GM19397 (cell line): ENCODE measurements at regions not wholly inside any gene's neighbourhood (a gene's known extent, or its start where the extent isn't known, plus 50 kb on each side); places are given as distances from the start of the nearest gene placed in this dataset.
"Not testable (repeated sequence)": the region's sequence is repeated elsewhere in the genome, so short reads cannot be mapped to it uniquely, and the experiment has no call there.

Source experiments
- ATAC-seq: cut with Tn5 transposase; IDR thresholded peaks from one replicate; pipeline ENCODE4 v1.9.1; 2021; ENCODE audit warnings: mild to moderate bottlenecking, moderate library complexity; ENCODE audit not compliant: unreplicated experiment

DNA sequence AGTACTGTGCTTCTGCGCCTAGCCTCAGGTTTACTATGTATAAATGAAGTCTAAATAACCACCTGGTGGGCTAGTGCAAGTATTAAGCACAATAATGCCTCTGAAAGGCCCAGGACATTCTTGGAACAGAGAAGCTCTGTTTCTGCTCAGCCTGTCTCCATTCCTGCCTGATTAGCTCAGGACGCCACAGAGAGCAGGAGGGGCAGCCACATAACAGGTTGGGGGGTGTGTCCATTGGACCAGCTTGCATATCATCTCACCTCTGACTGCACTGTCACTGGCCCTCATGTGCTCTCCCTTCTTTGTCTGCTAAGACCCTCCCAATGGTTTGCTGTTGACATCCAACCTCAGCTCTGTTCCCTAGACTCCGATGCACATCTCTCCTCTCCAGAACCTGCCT is 52.8 kb upstream of the IKZF1 start:
- ATAC-seq, result no peak

- ATAC-seq, result no peak
These were observed 58.0 kb upstream of the IKZF1 start for GRCh38 chr7:50246551-50246950.

DNA sequence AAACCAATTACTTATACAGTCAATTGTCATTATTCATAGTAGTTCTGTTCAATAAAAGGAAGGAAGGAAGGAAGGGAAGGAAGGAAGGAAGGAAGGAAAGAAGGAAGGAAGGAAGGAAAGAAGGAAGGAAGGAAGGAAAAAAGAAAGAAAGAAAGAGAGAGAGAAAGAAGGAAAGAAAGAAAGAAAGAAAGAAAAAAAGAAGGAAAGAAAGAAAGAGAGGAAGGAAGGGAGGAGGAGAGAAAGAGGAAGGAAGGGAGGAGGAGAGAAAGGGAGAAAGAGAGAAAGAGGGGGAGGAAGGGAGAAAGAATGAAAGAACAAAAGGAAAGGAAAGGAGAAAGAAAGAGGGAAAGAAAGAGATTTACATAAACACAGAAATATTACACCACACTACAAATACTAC is 62.4 kb upstream of the IKZF1 start:
- not testable (repeated sequence) for ATAC-seq

DNA sequence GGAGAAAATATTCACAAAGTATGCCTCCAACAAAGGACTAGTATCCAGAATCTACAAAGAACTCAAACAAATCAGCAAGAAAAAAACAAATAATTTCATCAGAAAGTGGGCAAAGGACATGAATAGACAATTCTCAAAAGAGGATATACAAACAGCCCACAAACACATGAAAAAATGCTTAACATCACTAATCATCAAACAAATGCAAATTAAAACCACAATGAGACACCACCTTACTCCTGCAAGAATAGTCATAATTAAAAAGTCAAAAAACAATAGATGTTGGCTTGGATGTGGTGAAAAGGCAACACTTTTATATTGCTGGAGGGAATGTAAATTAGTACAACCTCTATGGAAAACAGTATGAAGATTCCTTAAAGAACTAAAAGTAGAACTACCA is 63.8 kb upstream of the IKZF1 start:
- not testable (repeated sequence) for ATAC-seq

DNA sequence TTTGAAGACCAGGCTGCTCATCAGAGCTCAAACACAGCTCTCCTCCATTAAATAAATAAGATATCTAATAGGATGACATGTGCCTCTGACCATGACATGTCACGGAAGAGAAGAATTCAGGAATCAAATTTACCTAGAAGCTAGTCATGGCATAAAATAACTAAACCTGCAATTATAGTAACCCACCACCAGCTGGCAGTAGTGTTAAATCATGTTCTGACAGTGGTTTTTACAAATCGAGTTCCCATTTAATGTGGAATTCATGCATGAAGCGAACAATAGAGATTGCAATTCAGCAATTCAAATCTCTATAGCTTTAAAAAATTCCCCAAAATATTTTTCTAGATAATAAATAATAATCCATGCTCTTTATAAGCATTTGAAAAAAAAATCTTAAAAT is 74.6 kb upstream of the IKZF1 start:
- no peak for ATAC-seq

GRCh38 chr7:50228148-50228547 is 76.4 kb upstream of the IKZF1 start:
- ATAC-seq, result no peak

DNA sequence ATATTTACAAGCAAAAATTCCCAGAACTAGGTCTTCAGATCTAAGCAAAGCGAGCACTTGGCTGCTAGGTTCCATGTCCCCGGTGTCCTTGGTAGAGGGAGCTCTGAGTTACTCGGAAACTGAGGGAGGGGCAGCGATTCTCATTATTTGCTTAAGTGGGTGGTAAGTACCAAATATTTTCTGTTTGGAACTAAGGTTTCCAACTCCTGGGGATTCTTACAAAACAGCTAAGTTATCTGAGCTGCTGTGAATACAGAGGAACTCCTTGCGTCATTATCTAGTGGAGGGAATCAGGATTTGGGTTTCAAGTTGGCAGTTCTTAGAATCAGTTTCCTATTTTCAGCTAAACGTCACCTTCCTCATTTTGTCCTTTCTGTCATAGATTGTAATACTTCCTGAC is 76.8 kb upstream of the IKZF1 start:
- no peak for ATAC-seq

- ATAC-seq, result no peak
These were observed 77.8 kb upstream of the IKZF1 start for GRCh38 chr7:50226669-50227068.

DNA sequence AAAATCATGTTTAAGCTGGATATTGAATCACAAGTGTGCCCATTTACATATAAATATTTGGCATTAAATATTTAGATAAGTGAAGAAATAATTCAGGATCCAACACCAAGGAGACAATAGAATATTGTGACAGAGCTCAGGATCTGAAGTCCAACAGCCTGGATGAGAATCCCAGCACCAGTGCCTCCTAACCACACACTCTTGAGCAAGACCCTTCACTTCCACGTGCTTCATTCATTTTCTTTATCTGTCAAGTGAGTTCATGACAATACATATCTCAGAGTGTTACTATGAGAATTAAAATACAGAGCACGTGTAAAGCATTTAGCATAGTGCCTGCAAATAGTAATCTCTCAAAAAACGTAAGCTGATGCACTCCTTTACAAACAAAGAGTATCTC is 78.4 kb upstream of the IKZF1 start:
- ATAC-seq, result no peak

DNA sequence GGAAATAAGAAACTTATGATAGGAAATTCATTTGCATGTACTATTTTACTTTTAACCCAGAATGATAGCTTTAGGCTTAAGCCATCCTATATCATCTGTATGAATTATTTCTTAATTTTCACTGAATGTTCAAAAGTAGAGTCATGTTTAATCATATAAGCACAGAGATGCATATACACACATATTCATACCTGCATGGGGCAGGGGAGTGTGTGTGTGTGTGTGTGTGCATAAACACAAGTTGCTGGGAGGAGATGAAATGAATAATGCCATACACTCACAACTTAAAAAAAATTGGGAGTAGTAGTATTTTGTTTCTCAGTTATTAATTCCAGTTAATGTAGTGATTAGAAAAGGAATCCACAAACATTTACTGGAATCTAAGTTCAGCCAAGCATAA is 83.1 kb upstream of the IKZF1 start:
- no peak for ATAC-seq

- no peak for ATAC-seq
These were observed 83.5 kb upstream of the IKZF1 start for GRCh38 chr7:50221028-50221427.

DNA sequence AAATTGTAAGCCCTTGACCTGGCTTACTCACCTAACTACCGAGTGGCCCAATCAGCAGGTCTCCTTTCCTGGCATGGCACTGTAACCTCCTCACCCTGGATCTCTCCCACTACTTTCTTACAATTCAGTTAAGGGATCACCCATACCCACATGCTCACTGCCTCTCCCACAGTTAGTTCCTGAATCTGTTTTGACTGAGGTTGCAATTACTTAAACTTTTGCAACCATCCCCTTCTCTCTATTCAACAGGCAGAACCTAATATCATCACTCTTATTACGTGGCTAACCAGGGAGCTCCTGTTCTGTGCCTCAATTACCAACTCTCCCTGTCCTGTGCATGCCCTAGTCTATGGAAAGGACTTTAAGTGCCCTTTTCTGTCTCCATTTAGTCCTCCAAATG is 84.2 kb upstream of the IKZF1 start:
- no peak for ATAC-seq

DNA sequence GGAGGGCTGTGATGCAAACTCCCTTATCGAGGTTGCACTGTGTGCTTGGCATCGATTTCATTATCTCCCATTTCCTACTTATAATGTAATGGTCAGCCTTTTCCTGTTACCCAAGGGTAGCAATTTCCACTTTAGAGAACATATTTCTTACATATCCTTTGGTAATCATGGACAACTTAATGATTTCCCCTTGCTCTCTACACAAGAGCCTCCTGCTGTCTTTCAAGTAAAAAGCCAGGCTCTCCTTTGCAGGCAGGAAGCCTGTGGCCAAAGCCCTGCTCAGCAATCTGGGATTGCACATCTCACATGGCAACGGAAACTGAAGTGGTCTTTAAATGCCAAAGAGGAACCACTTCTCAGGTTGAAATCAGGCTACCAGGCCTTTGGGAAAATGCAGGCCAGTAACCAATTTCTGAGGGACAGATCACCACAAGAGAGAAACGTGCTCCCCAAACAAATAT is 86.7 kb upstream of the IKZF1 start:
- no peak for ATAC-seq

GRCh38 chr7:50217401-50217800 is 87.1 kb upstream of the IKZF1 start:
- ATAC-seq, result no peak

- ATAC-seq, result no peak
These were observed 87.9 kb upstream of the IKZF1 start for GRCh38 chr7:50216626-50217025.

DNA sequence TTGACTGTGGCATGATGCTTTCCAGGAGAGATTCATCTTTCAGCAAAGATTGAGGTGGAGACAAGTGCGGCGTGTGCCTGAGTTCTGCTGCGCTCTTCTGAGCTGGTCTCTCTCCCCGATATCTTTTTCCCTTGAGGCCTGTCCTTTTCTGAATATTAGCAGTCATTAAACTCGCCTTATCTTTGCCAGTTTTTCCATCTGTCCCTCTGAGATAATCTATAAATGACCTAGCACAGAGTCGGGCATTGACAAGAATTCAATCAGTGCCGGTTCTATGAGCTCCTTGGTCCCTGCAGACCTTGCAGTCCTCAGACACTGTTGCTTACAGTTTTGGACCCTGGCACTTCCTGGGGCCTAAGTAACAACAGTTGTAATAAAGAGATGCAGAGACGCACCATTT is 89.7 kb upstream of the IKZF1 start:
- no peak for ATAC-seq

- no peak for ATAC-seq
These were observed 90.3 kb upstream of the IKZF1 start for GRCh38 chr7:50214126-50214670.

DNA sequence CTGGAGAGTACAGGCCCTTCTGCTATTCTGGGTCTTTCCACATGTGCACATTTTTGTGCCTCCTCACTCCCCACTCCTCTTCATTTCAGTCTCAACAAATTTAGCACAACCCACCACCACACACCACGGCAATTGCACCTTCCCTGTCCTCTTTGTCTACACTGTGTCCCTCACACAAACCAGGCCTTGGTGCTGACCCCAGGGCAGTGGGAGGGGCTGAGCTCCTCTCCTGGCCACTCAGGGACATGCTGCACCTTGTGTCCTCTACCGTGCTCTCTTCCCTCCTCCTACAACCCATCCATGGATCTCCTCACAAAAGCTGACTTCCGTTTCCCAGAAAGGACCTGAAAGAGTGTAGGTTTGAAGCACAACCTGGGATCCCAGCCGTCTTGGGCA is 90.9 kb upstream of the IKZF1 start:
- ATAC-seq, result no peak

DNA sequence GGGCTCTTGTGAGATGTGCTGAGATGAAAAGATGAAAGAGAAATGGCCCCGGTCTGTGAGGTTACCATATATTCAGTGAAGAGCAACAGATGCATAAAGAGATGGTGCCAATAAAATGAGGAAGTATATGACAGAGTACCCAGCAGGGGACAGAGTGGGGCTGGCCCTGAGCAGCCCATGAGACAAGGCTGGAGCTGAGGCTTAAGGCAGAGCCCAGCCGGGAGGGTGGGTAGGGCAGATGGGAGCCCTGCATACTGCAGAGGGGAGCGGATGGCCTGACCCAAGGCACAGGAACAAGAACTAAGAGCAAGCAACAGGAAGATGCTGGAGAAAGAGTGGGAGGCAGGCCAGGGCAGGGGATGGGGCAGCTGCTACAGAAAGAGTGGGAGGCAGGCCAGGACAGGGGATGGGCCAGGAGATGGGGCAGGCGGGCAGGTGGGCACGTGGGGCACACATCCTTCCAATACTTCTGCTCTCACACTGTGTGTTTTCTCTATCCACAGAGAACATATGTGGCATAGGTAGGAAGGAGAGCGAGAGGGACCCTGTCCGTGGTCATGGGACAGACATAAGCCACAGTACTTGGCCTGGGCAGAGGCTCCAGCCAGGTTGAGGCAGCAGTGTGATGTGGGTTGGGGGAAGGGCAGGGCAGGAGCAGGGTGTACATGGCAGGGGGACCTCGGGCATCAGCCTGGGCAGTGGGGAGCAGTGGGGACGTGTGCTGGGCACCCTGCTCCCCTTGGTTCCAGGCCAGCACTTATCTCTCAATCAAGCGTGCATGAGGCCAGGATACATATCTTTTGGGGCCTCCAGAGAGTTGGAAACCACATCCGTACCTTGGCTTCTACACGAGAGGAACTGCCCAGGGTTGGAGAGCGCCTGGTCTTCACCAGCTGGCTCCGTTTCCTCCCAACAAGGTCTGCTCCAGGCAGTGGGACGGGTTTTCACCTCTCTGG is 91.6 kb upstream of the IKZF1 start:
- ATAC-seq, result no peak

- no peak for ATAC-seq
These were observed 92.5 kb upstream of the IKZF1 start for GRCh38 chr7:50212016-50212325.

DNA sequence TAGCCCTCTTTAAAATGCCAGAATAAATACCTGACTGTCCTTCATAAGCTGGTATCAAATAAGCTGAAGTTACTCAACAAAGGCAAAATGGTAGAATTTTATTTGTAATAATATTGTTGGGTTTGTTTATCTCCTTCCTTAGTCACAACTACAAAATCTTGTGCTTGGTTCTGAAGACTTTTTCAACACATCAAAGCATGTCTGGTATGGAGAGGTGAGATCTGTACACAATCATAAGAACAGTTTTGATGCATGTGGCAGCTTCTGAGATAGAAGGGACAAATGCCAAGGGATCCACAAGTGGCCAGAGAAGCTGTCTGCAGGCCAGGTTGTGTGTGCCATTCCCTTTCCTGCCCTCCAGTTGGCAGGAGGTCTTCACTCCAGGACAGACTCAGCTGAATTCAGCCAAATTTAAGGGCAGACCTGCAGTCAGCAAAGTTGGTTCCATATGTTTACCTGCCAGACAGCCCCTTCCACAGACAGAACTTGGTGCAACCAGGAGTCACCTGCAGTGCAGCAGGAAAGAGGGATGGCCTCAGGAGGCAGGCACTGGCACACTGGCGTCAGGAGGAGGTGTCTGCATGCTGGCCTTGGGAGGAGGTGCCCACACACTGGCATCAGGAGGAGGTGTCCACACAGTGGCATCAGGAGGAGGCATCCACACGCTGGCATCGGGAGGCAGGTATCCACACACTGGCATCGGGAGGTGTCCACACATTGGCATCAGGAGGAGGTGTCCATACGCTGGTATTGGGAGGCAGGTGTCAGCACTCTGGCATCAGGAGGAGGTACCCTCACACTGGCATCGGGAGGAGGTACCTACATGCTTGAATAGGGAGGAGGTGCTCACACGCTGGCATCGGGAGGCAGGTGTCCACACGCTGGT is 93.1 kb upstream of the IKZF1 start:
- ATAC-seq, result no peak

GRCh38 chr7:50210706-50211115 is 93.8 kb upstream of the IKZF1 start:
- no peak for ATAC-seq
